G401 (cell line): ENCODE measurements at regions not wholly inside any gene's neighbourhood (a gene's known extent, or its start where the extent isn't known, plus 50 kb on each side); places are given as distances from the start of the nearest gene placed in this dataset.
A peak's percentile ranks its signal among the peaks of the same experiment; 100 is the strongest.
"Not testable (repeated sequence)": the region's sequence is repeated elsewhere in the genome, so short reads cannot be mapped to it uniquely, and the experiment has no call there.

Source experiments
- DNase-seq: peaks from one replicate; pipeline ENCODE4 v3.0.0-alpha.2; 2015; ENCODE audit warnings: low spot score
- in situ Hi-C: cut with HindIII; loops from 2 replicates; pipeline ENCODE4 v1.10.0; 2016; ENCODE audit warnings: low sequenced_read_pairs, mixed read lengths

- in situ Hi-C loops, DNase-seq: not testable (repeated sequence)
Measured at GRCh38 chr6:26720663-26721218, 61.2 kb upstream of the ZNF322 start.

- in situ Hi-C loops, DNase-seq: not testable (repeated sequence)
Measured at GRCh38 chr6:26730019-26730766, 70.6 kb upstream of the ZNF322 start.

DNA sequence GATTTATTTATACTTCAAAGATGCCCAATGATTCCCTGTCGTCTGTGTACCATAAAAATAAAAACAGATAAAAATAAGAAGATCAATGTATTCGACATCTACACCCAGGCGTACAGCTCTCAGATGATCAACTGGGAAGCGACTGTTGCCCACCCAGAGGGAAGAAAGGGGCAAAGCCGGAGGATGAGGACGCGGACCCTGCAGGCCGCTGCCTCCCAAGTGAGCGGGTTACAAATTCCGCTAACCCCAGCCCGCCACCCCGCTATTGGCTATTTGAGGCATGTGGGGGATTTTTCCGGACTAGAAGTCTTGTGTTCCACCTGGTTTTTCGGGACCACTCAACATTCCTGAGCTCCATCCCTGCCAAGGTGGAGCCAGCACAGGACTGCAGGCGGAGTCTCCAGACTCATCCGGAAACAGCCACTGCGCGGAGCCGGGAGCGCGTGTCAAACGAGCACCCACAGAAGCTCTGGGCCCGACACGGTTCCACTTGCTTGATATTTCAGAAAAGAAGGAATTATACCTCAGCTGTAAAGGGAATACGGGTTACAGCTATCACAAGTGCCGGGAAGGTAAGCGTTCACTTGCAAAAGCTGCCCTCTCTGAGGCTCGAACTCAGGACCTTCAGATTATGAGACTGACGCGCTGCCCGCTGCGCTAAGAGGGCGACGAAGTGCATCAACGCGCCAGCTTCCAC is 75.4 kb upstream of the ZNF322 start:
- DNase-seq, in situ Hi-C loops: not testable (repeated sequence)

DNA sequence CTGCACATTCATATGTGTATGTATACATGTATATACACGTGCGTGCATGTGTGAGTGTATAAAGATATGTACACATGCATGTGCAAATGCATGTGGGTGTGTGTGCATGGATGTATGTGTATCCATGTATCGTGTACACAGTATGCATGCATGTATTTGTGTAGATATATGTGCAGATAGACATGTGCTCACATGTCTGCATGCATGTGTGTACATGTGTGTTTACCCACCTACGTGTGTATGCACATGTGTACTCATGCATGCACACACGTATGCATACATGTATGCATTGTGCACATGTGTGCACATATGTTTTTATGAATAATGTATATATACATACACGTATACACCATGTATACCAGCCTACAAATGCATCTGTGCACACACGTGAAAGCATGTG is 80.3 kb upstream of the ZNF322 start:
- in situ Hi-C loops = no loop called here
- DNase-seq = no peak

DNA sequence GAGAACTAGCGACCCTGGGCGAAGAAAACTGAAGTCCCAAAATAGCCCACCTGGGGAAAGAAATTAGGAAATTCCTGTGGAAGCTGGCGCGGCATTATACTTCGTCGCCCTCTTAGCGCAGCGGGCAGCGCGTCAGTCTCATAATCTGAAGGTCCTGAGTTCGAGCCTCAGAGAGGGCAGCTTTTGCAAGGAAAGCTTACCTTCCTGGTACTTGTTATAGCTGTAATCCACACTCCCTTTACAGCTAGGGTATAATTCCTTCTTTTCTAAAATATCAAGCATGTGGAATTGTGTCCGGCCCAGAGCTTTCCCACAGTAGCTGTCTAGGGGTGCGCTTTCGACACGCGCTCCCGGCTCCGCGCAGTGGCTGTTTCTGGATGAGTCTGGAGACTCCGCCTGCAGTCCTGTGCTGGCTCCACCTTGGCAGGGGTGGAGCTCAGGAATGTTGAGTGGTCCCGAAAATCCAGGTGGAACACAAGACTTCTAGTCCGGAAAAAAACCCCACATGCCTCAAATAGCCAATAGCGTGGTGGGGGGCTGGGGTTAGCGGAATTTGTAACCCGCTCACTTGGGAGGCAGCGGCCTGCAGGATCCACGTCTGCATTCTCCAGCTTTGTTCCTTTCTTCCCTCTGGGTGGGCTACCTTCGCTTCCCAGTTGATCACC is 83.7 kb upstream of the ZNF322 start:
- in situ Hi-C loops = no loop called here
- peak; percentile 28 for DNase-seq

- DNase-seq = no peak
- in situ Hi-C loops = no loop called here
Measured at GRCh38 chr6:26743941-26744699, 84.6 kb upstream of the ZNF322 start.

DNA sequence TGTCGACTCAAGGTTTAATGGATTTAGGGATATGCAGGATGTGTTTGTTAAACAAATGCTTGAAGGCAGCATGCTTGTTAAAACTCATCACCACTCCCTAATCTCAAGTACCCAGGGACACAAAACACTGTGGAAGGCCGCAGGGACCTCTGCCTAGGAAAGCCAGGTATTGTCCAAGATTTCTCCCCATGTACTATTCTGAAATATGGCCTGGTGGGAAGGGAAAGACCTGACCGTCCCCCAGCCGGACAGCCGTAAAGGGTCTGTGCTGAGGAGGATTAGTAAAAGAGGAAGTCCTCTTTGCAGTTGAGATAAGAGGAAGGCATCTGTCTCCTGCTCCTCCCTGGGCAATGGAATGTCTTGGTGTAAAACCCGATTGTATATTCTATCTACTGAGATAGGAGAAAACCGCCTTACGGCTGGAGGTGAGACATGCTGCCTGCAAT is 85.3 kb upstream of the ZNF322 start:
- DNase-seq, in situ Hi-C loops: not testable (repeated sequence)

GRCh38 chr6:26745964-26746363 is 86.4 kb upstream of the ZNF322 start:
- in situ Hi-C loops, DNase-seq: not testable (repeated sequence)

- DNase-seq, in situ Hi-C loops: not testable (repeated sequence)
Measured at GRCh38 chr6:26749126-26749758, 89.7 kb upstream of the ZNF322 start.

- DNase-seq, in situ Hi-C loops: not testable (repeated sequence)
Measured at GRCh38 chr6:26749759-26750126, 90.2 kb upstream of the ZNF322 start.

DNA sequence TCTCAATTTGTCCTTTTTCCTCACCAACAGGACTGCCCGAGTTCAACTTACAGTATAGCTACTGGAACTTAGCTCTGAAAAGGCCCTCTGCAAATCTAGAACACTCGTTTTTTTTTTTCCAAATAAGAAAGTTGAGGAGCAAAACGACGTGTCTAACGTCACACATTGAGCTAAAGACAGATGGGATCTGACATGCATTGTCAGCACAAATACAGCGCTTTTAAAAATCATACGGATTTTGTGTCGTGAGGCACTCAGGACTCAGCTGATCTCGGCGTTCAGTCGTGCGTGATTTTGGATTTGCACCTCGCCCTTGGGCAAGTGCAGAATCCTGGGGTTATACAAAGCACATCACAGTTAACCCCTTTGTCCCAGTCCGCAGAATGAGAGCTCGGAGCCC is 94.7 kb upstream of the ZNF322 start:
- DNase-seq = no peak
- in situ Hi-C loops = no loop called here

DNA sequence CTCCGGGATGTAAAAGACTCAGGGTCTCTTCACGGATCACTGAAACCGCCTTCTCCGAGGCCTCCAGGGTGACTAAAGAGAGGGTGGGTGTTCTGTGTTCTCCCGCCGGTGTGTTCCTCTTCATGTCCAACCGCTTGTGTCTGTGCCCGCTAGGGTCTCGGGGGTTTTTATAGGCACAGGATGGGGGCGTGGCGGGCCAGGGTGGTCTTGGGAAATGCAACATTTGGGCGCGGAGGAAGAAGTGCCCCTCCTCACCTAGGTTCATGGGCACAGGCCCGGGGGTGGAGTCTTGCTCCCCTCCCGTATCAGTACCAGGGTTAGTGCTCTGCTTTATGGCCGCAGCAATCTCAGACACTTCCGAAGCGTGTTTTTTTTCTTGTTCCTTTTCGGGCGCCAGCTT is 95.3 kb upstream of the ZNF322 start:
- in situ Hi-C loops, DNase-seq: not testable (repeated sequence)

GRCh38 chr6:26756067-26756805 is 96.7 kb upstream of the ZNF322 start:
- in situ Hi-C loops, DNase-seq: not testable (repeated sequence)

DNA sequence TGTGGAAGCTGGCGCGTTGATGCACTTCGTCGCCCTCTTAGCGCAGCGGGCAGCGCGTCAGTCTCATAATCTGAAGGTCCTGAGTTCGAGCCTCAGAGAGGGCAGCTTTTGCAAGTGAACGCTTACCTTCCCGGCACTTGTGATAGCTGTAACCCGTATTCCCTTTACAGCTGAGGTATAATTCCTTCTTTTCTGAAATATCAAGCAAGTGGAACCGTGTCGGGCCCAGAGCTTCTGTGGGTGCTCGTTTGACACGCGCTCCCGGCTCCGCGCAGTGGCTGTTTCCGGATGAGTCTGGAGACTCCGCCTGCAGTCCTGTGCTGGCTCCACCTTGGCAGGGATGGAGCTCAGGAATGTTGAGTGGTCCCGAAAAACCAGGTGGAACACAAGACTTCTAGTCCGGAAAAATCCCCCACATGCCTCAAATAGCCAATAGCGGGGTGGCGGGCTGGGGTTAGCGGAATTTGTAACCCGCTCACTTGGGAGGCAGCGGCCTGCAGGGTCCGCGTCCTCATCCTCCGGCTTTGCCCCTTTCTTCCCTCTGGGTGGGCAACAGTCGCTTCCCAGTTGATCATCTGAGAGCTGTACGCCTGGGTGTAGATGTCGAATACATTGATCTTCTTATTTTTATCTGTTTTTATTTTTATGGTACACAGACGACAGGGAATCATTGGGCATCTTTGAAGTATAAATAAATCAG is 106.8 kb upstream of the ZNF322 start:
- in situ Hi-C loops, DNase-seq: not testable (repeated sequence)

GRCh38 chr6:26770941-26771666 is 111.6 kb upstream of the ZNF322 start:
- in situ Hi-C loops, DNase-seq: not testable (repeated sequence)

GRCh38 chr6:26773414-26773813 is 113.9 kb upstream of the ZNF322 start:
- in situ Hi-C loops, DNase-seq: not testable (repeated sequence)

DNA sequence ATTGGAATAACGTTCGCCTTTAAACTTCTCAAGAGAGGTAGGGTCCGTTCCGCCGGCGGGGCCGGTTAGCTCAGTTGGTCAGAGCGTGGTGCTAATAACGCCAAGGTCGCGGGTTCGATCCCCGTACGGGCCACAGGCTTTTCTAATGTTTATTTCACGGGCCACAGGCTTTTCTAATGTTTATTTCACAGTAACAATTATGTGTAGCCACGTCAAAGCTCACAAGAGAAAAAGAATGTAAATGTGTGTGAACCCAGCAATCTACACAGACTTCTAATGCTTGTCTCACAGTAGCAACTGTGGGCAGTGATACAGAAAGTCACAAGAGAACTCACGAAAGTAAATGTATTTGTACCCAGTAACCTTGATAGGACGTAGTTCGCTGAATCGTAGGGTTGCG is 121.0 kb upstream of the ZNF322 start:
- in situ Hi-C loops = not testable (repeated sequence)

More for the DNA sequence above, 121.0 kb upstream of the ZNF322 start:
- DNase-seq = not testable (repeated sequence)
